H1 (cell line): ENCODE measurements at regions not wholly inside any gene's neighbourhood (a gene's known extent, or its start where the extent isn't known, plus 50 kb on each side); places are given as distances from the start of the nearest gene placed in this dataset.

Source experiments
- CTCF ChIA-PET: fragments of 300-600 bp; sonication (Branson Sonifier 250); formaldehyde crosslinking; loops from one replicate; lab custom pipeline; 2021; ENCODE audit not compliant: partially characterized antibody; lab: Charles Lee
- POLR2A ChIA-PET: fragments of 300-600 bp; sonication (Branson Sonifier 250); formaldehyde crosslinking; loops from one replicate; lab custom pipeline; 2021; ENCODE audit warnings: inconsistent platforms; ENCODE audit not compliant: partially characterized antibody; lab: Charles Lee
- DNase-seq, 2 experiments: peaks; one replicate each; pipeline versions ENCODE4 v3.0.0 to v3.0.0-alpha.2; 2010 to 2022; ENCODE audit warnings: low spot score in 2 of 2, low read depth in 1 of 2, mixed read lengths in 1 of 2
- FAIRE-seq: peaks from 2 replicates; lab custom pipeline; 2011; peaks lifted over from hg19 to GRCh38; lab: Jason Lieb, UNC
- H2AFZ ChIP-seq: 2 replicates; pipeline ENCODE4 v1.8.1; 2012; ENCODE audit warnings: low read length, inconsistent platforms
- H2AK5ac ChIP-seq: 2 replicates; pipeline ENCODE4 v1.6.1; 2013; ENCODE audit warnings: low read depth, low read length
- H2BK120ac ChIP-seq: replicated peaks from 2 replicates; pipeline ENCODE3; 2013; ENCODE audit warnings: low read depth, low read length, inconsistent platforms
- H2BK12ac ChIP-seq: 2 replicates; pipeline ENCODE4 v1.6.1; 2013; ENCODE audit warnings: low read depth, low read length
- H2BK15ac ChIP-seq: 2 replicates; pipeline ENCODE4 v1.6.1; 2013; ENCODE audit warnings: low read length
- H2BK20ac ChIP-seq: 2 replicates; pipeline ENCODE4 v1.6.1; 2013; ENCODE audit warnings: low read length
- H2BK5ac ChIP-seq: 2 replicates; pipeline ENCODE4 v1.6.1; 2013; ENCODE audit warnings: low read depth, low read length
- H3K14ac ChIP-seq: 2 replicates; pipeline ENCODE4 v1.6.1; 2013; ENCODE audit warnings: inconsistent platforms; ENCODE audit not compliant: insufficient read length
- H3K18ac ChIP-seq: 2 replicates; pipeline ENCODE4 v1.6.1; 2013; ENCODE audit warnings: low read length; ENCODE audit errors: extremely low read depth
- H3K23ac ChIP-seq: 2 replicates; pipeline ENCODE4 v1.6.1; 2013; ENCODE audit warnings: inconsistent platforms; ENCODE audit not compliant: insufficient read length
- H3K23me2 ChIP-seq: 2 replicates; pipeline ENCODE4 v1.6.1; 2013; ENCODE audit warnings: low read depth, low read length
- H3K27ac ChIP-seq: 2 replicates; pipeline ENCODE4 v1.6.1; 2011; ENCODE audit warnings: low read depth, low read length, inconsistent platforms
- H3K27me3 ChIP-seq, 4 experiments: replicated peaks in 1 of 4; 1 replicate in 1 of 4; 2 replicates in 3 of 4; pipeline versions ENCODE4 v1.6.1 to v1.8.1; 2011 to 2013; ENCODE audit warnings: low read length in 3 of 4, mild to moderate bottlenecking in 3 of 4, inconsistent platforms in 2 of 4, mixed read lengths in 2 of 4, moderate library complexity in 1 of 4; ENCODE audit not compliant: control insufficient read depth in 3 of 4, insufficient read depth in 3 of 4; ENCODE audit errors: extremely low read depth in 1 of 4
- H3K36me3 ChIP-seq, 4 experiments: 2 replicates each; pipeline versions ENCODE4 v1.6.1 to v1.8.1; 2011 to 2013; ENCODE audit warnings: mild to moderate bottlenecking in 4 of 4, low read length in 3 of 4, moderate library complexity in 2 of 4, control low read depth in 1 of 4, inconsistent platforms in 1 of 4; ENCODE audit not compliant: insufficient read depth in 4 of 4, control insufficient read depth in 2 of 4
- H3K4ac ChIP-seq: replicated peaks from 2 replicates; pipeline ENCODE3; 2013; ENCODE audit warnings: low read length, low read depth, mixed read lengths, inconsistent platforms; ENCODE audit not compliant: insufficient read length
- H3K4me1 ChIP-seq, 4 experiments: replicated peaks in 1 of 4; 1 replicate in 1 of 4; 2 replicates in 3 of 4; pipeline versions ENCODE4 v1.6.1 to v1.8.1; 2011 to 2013; ENCODE audit warnings: low read length in 3 of 4, inconsistent platforms in 2 of 4, mixed read lengths in 1 of 4; ENCODE audit not compliant: insufficient read depth in 4 of 4, control insufficient read depth in 3 of 4
- H3K4me2 ChIP-seq, 2 experiments: 2 replicates each; pipeline versions ENCODE4 v1.6.1 to v1.8.1; 2011 to 2013; ENCODE audit warnings: low read depth in 2 of 2, low read length in 2 of 2, control low read depth in 1 of 2, inconsistent platforms in 1 of 2, mild to moderate bottlenecking in 1 of 2; ENCODE audit not compliant: insufficient read depth in 1 of 2
- H3K4me3 ChIP-seq, 4 experiments: fragments of 200-600, 300-600 bp in 1 of 4; sonication (generic), shearing (Covaris generic), sonication (Bioruptor Twin) in 1 of 4; 2 replicates each; pipeline versions ENCODE4 v1.5.1 to v1.8.1; 2011 to 2016; ENCODE audit warnings: low read length in 4 of 4, low read depth in 3 of 4, control low read depth in 2 of 4, inconsistent platforms in 2 of 4, mild to moderate bottlenecking in 2 of 4, mixed read lengths in 1 of 4, moderate library complexity in 1 of 4; ENCODE audit not compliant: insufficient read depth in 2 of 4; ENCODE audit errors: extremely low read depth in 1 of 4
- H3K56ac ChIP-seq: replicated peaks from 2 replicates; pipeline ENCODE3; 2013; ENCODE audit warnings: low read depth, mild to moderate bottlenecking, mixed read lengths, low read length, inconsistent platforms; ENCODE audit not compliant: insufficient read length
- H3K79me1 ChIP-seq: 2 replicates; pipeline ENCODE4 v1.6.1; 2013; ENCODE audit warnings: low read depth, low read length, control low read depth
- H3K79me2 ChIP-seq, 2 experiments: 2 replicates each; pipeline versions ENCODE4 v1.6.1 to v1.8.1; 2012 to 2013; ENCODE audit warnings: low read length in 2 of 2, mild to moderate bottlenecking in 2 of 2, inconsistent platforms in 1 of 2; ENCODE audit not compliant: insufficient read depth in 2 of 2, control insufficient read depth in 1 of 2
- H3K9ac ChIP-seq, 4 experiments: replicated peaks in 1 of 4; 1 replicate in 1 of 4; 2 replicates in 3 of 4; pipeline versions ENCODE4 v1.6.1 to v1.8.1; 2011 to 2013; ENCODE audit warnings: low read depth in 3 of 4, low read length in 3 of 4, control low read depth in 2 of 4, mild to moderate bottlenecking in 2 of 4, moderate library complexity in 2 of 4, inconsistent platforms in 1 of 4; ENCODE audit errors: extremely low read depth in 1 of 4
- H3K9me3 ChIP-seq, 2 experiments: 2 replicates each; pipeline versions ENCODE4 v1.6.1 to v1.8.1; 2012 to 2013; ENCODE audit warnings: mild to moderate bottlenecking in 2 of 2, moderate library complexity in 2 of 2, control low read depth in 1 of 2, inconsistent platforms in 1 of 2, low read depth in 1 of 2, low read length in 1 of 2, mixed read lengths in 1 of 2; ENCODE audit not compliant: insufficient read depth in 2 of 2
- H4K20me1 ChIP-seq, 2 experiments: replicated peaks in 1 of 2; 2 replicates each; pipeline versions ENCODE3 to v1.8.1; 2011 to 2013; ENCODE audit warnings: inconsistent platforms in 2 of 2, low read length in 2 of 2, mild to moderate bottlenecking in 1 of 2; ENCODE audit not compliant: insufficient read depth in 2 of 2, control insufficient read depth in 1 of 2
- H4K5ac ChIP-seq: 2 replicates; pipeline ENCODE4 v1.6.1; 2013; ENCODE audit warnings: low read length, low read depth, mixed read lengths, inconsistent platforms; ENCODE audit not compliant: insufficient read length
- H4K8ac ChIP-seq: 2 replicates; pipeline ENCODE4 v1.8.0; 2013; ENCODE audit warnings: mild to moderate bottlenecking, moderate library complexity, low read length, inconsistent platforms; ENCODE audit not compliant: insufficient read depth; ENCODE audit errors: extremely low read depth
- H4K91ac ChIP-seq: replicated peaks from 2 replicates; pipeline ENCODE3; 2013; ENCODE audit warnings: low read length, mixed read lengths, inconsistent platforms; ENCODE audit not compliant: insufficient read length
- EZH2 ChIP-seq: fragments of 200-600 bp; sonication (generic); IDR thresholded peaks from 2 replicates; pipeline ENCODE4 v1.7.1; 2012; ENCODE audit warnings: low read depth, mild to moderate bottlenecking, moderate library complexity, low read length, inconsistent platforms; ENCODE audit not compliant: severe bottlenecking
- SUZ12 ChIP-seq: fragments of 200-600 bp; sonication (generic); IDR thresholded peaks from 2 replicates; pipeline ENCODE4 v1.6.1; 2012; ENCODE audit warnings: mild to moderate bottlenecking, inconsistent platforms, low read length, moderate library complexity, mixed read lengths
- WGBS, 2 experiments: shearing (Covaris generic) in 1 of 2; methylation state at CpG; one replicate each; pipeline versions ENCODE4 v1.1.6 to v1.1.7; 2013 to 2015; ENCODE audit warnings: low lambda C conversion rate in 2 of 2, mixed read lengths in 2 of 2, inconsistent platforms in 1 of 2, low coverage in 1 of 2, missing lambda C conversion rate in 1 of 2; ENCODE audit not compliant: insufficient replicate concordance in 2 of 2, insufficient coverage in 1 of 2, insufficient read length in 1 of 2; ENCODE audit errors: extremely low coverage in 1 of 2, missing lambda C conversion rate in 1 of 2; 5-methylcytosine and 5-hydroxymethylcytosine counted together
- TF ChIP-seq, protein P1 (sequence below), 3 experiments: IDR thresholded peaks; 1 replicate in 2 of 3; 2 replicates in 1 of 3; pipeline versions ENCODE4 v1.5.1 to v1.6.1; 2011; ENCODE audit warnings: low read length in 3 of 3, mild to moderate bottlenecking in 3 of 3, inconsistent platforms in 2 of 3, low read depth in 1 of 3, moderate library complexity in 1 of 3; ENCODE audit not compliant: insufficient read depth in 1 of 3; ENCODE audit errors: control extremely low read depth in 1 of 3

DNA sequence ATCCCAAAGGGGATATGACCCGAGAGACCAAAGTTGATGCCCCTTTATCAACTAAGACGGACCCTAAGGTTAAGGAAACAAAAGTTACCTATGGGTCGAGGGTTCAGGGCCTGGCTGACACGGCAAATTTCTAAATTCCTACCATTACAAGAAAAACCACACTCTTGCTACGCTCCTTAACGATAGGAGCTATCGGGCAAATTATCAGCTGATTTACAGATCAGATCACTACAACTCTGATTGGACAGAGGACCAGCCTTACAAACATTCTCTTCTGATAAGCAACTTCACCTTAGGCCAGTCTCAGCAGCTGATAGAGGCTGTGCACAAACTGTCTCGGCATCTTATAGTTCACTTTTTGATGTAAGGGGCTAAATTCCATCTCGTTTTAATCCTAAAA, 117.9 kb downstream of the KCTD15 start:
- POLR2A ChIA-PET = interaction anchor here (0.6 to 1.3 kb wide), 2 partner anchors 33 to 441 kb away, joined by 3 to 4 read pairs; no protein-coding TSS in a partner anchor
- H3K4me1 ChIP-seq = no peaks in the 10 kb centered on the region; a peak in 2 of 7 replicates
- TF ChIP-seq SUZ12 (no peak), EZH2 (no peak)
- TF ChIP-seq, protein P1, sequence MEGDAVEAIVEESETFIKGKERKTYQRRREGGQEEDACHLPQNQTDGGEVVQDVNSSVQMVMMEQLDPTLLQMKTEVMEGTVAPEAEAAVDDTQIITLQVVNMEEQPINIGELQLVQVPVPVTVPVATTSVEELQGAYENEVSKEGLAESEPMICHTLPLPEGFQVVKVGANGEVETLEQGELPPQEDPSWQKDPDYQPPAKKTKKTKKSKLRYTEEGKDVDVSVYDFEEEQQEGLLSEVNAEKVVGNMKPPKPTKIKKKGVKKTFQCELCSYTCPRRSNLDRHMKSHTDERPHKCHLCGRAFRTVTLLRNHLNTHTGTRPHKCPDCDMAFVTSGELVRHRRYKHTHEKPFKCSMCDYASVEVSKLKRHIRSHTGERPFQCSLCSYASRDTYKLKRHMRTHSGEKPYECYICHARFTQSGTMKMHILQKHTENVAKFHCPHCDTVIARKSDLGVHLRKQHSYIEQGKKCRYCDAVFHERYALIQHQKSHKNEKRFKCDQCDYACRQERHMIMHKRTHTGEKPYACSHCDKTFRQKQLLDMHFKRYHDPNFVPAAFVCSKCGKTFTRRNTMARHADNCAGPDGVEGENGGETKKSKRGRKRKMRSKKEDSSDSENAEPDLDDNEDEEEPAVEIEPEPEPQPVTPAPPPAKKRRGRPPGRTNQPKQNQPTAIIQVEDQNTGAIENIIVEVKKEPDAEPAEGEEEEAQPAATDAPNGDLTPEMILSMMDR (IDR thresholded peaks at IDR 0.05; ENCODE audit: control extremely low read depth in 1 of 3, insufficient read depth in 1 of 3, low read depth in 1 of 3, low read length in 3 of 3) = no peak

More for the DNA sequence above, 117.9 kb downstream of the KCTD15 start:
- Histone ChIP-seq H2AK5ac (no peak overlapping the region), H3K56ac (no peak overlapping the region), H2BK120ac (no peak overlapping the region), H3K18ac (no peak overlapping the region), H4K91ac (no peak overlapping the region), H3K79me1 (no peaks in the 10 kb centered on the region), H3K27ac (no peak overlapping the region), H4K5ac (no peak overlapping the region), H3K36me3 (no peaks in the 10 kb centered on the region), H3K9me3 (no peaks in the 10 kb centered on the region), H2BK5ac (no peak overlapping the region), H3K27me3 (no peaks in the 10 kb centered on the region), H3K4me2 (no peak overlapping the region), H3K9ac (no peak overlapping the region), H3K79me2 (no peaks in the 10 kb centered on the region), H4K20me1 (no peaks in the 10 kb centered on the region), H2BK12ac (no peak overlapping the region), H3K23ac (no peak overlapping the region), H3K4me3 (no peak overlapping the region), H2BK20ac (no peak overlapping the region), H3K23me2 (no peaks in the 10 kb centered on the region), H2BK15ac (no peak overlapping the region), H3K4ac (no peak overlapping the region), H3K14ac (no peak overlapping the region), H2AFZ (no peak overlapping the region), H4K8ac (no peak overlapping the region)
- CTCF ChIA-PET = interaction anchor here (0.7 kb wide), 2 partner anchors 12 to 33 kb away, joined by 3 to 5 read pairs; no protein-coding TSS in a partner anchor
- DNase-seq (no peak), FAIRE-seq (no peak)
- WGBS, 2 experiments = 70% methylated on average over 9 of the region's 9 CpGs; no CpG with 5 or more reads in 1 of the 2 experiments
